WTC11 (cell line): ENCODE measurements at regions not wholly inside any gene's neighbourhood (a gene's known extent, or its start where the extent isn't known, plus 50 kb on each side); places are given as distances from the start of the nearest gene placed in this dataset.

Experiments used
- ATAC-seq: fragments of 200-7000 bp; cut with Tn5 transposase; 2 replicates; pipeline ENCODE4 v1.10.0; 2021; ENCODE audit warnings: mild to moderate bottlenecking, moderate library complexity
- CTCF ChIA-PET: fragments of 300-600 bp; sonication (Branson Sonifier 250); formaldehyde crosslinking; loops from one replicate; lab custom pipeline; 2021; ENCODE audit warnings: antibody characterized with exemption; lab: Charles Lee
- POLR2A ChIA-PET: fragments of 350-600 bp; sonication (Branson Sonifier 250); formaldehyde crosslinking; loops from one replicate; lab custom pipeline; 2021; ENCODE audit warnings: antibody characterized with exemption; lab: Charles Lee
- DNase-seq: peaks from one replicate; pipeline ENCODE4 v3.0.0; 2021; ENCODE audit warnings: low spot score
- H3K27ac Mint-ChIP-seq: 2 replicates; pipeline ENCODE4 v1.8.0; 2021; ENCODE audit warnings: mixed read lengths
- H3K27me3 Mint-ChIP-seq: 2 replicates; pipeline ENCODE4 v1.8.0; 2021; ENCODE audit warnings: low read depth, mild to moderate bottlenecking, moderate library complexity, mixed read lengths
- H3K36me3 Mint-ChIP-seq: 2 replicates; pipeline ENCODE4 v1.8.0; 2021; ENCODE audit warnings: mixed read lengths
- H3K4me1 Mint-ChIP-seq: 2 replicates; pipeline ENCODE4 v1.8.0; 2022; ENCODE audit warnings: mixed read lengths
- H3K4me3 Mint-ChIP-seq: 2 replicates; pipeline ENCODE4 v1.8.0; 2021; ENCODE audit warnings: mild to moderate bottlenecking, moderate library complexity, mixed read lengths
- H3K9me3 Mint-ChIP-seq: 2 replicates; pipeline ENCODE4 v1.8.0; 2021; ENCODE audit warnings: mixed read lengths
- ATF2 ChIP-seq: sonication (generic); formaldehyde crosslinking; IDR thresholded peaks from 2 replicates; pipeline ENCODE4 v1.8.1; 2022; ENCODE audit warnings: low read depth, missing genetic modification reagents, borderline replicate concordance
- CREM ChIP-seq: sonication (generic); formaldehyde crosslinking; IDR thresholded peaks from 2 replicates; pipeline ENCODE4 v1.8.1; 2022; ENCODE audit warnings: mild to moderate bottlenecking, missing genetic modification reagents, moderate library complexity
- GABPB1 ChIP-seq: sonication (generic); formaldehyde crosslinking; IDR thresholded peaks from 2 replicates; pipeline ENCODE4 v1.8.1; 2023; ENCODE audit warnings: mild to moderate bottlenecking, missing genetic modification reagents
- IRF2 ChIP-seq: sonication (generic); formaldehyde crosslinking; IDR thresholded peaks from 2 replicates; pipeline ENCODE4 v1.8.0; 2022; ENCODE audit warnings: low read depth, missing genetic modification reagents, borderline replicate concordance
- MXD4 ChIP-seq: fragments of 250-450 bp; sonication (Bioruptor Pico); IDR thresholded peaks from 2 replicates; pipeline ENCODE4 v1.8.0; 2021; ENCODE audit warnings: mild to moderate bottlenecking, moderate library complexity, borderline replicate concordance
- MYBL2 ChIP-seq: sonication (generic); formaldehyde crosslinking; IDR thresholded peaks from 2 replicates; pipeline ENCODE4 v1.8.1; 2023; ENCODE audit warnings: mild to moderate bottlenecking, moderate library complexity, missing genetic modification reagents
- NFE2L1 ChIP-seq: sonication (generic); formaldehyde crosslinking; IDR thresholded peaks from 2 replicates; pipeline ENCODE4 v1.8.1; 2023; ENCODE audit warnings: missing genetic modification reagents
- OVOL2 ChIP-seq: fragments of 250-450 bp; sonication (Bioruptor Pico); IDR thresholded peaks from 2 replicates; pipeline ENCODE4 v1.9.0; 2021; ENCODE audit warnings: mild to moderate bottlenecking, borderline replicate concordance
- PRRX2 ChIP-seq: fragments of 250-450 bp; sonication (Bioruptor Pico); IDR thresholded peaks from 2 replicates; pipeline ENCODE4 v1.8.0; 2021; ENCODE audit warnings: mild to moderate bottlenecking
- SMAD3 ChIP-seq: sonication (generic); formaldehyde crosslinking; IDR thresholded peaks from 2 replicates; pipeline ENCODE4 v1.8.0; 2022; ENCODE audit warnings: missing genetic modification reagents, mild to moderate bottlenecking, borderline replicate concordance
- SMAD4 ChIP-seq: sonication (generic); formaldehyde crosslinking; IDR thresholded peaks from 2 replicates; pipeline ENCODE4 v1.8.0; 2022; ENCODE audit warnings: mild to moderate bottlenecking, missing genetic modification reagents
- SOX15 ChIP-seq: fragments of 250-450 bp; sonication (Bioruptor Pico); IDR thresholded peaks from 2 replicates; pipeline ENCODE4 v1.9.0; 2021; ENCODE audit warnings: mild to moderate bottlenecking
- TEAD1 ChIP-seq: sonication (generic); formaldehyde crosslinking; IDR thresholded peaks from 2 replicates; pipeline ENCODE4 v1.8.0; 2022; ENCODE audit warnings: mild to moderate bottlenecking, missing genetic modification reagents
- TEAD4 ChIP-seq: sonication (generic); formaldehyde crosslinking; IDR thresholded peaks from 2 replicates; pipeline ENCODE4 v1.8.0; 2022; ENCODE audit warnings: mild to moderate bottlenecking, missing genetic modification reagents
- USF1 ChIP-seq: sonication (generic); formaldehyde crosslinking; IDR thresholded peaks from 2 replicates; pipeline ENCODE4 v1.8.0; 2022; ENCODE audit warnings: mild to moderate bottlenecking, missing genetic modification reagents
- ZBTB21 ChIP-seq: sonication (generic); formaldehyde crosslinking; IDR thresholded peaks from 2 replicates; pipeline ENCODE4 v1.8.1; 2023; ENCODE audit warnings: mild to moderate bottlenecking, missing genetic modification reagents, borderline replicate concordance
- ZBTB43 ChIP-seq: sonication (generic); formaldehyde crosslinking; IDR thresholded peaks from 2 replicates; pipeline ENCODE4 v1.8.1; 2023; ENCODE audit warnings: mild to moderate bottlenecking, missing genetic modification reagents
- ZNF423 ChIP-seq: fragments of 250-450 bp; sonication (Bioruptor Pico); IDR thresholded peaks from 2 replicates; pipeline ENCODE4 v2.1.2; 2022; ENCODE audit warnings: mild to moderate bottlenecking, moderate library complexity
- TF ChIP-seq, protein P1 (sequence below): fragments of 250-450 bp; sonication (Bioruptor Pico); IDR thresholded peaks from 2 replicates; pipeline ENCODE4 v1.9.0; 2021; ENCODE audit warnings: moderate library complexity, mild to moderate bottlenecking, inconsistent platforms, borderline replicate concordance
- TF ChIP-seq, protein P2 (sequence below): sonication (generic); formaldehyde crosslinking; IDR thresholded peaks from 2 replicates; pipeline ENCODE4 v1.8.1; 2023; ENCODE audit warnings: mild to moderate bottlenecking, missing genetic modification reagents, moderate library complexity
- TF ChIP-seq, protein P3 (sequence below): sonication (generic); formaldehyde crosslinking; IDR thresholded peaks from 2 replicates; pipeline ENCODE4 v1.8.0; 2022; ENCODE audit warnings: missing genetic modification reagents
- TF ChIP-seq, protein P4 (sequence below): sonication (generic); formaldehyde crosslinking; IDR thresholded peaks from 2 replicates; pipeline ENCODE4 v1.8.1; 2023; ENCODE audit warnings: mild to moderate bottlenecking, missing genetic modification reagents, moderate library complexity

GRCh38 chr12:115267891-115268290, 583.9 kb upstream of the TBX3 start:
- Mint-ChIP-seq H3K27ac (no peak overlapping the region), H3K9me3 (no peaks in the 10 kb centered on the region), H3K4me1 (no peaks in the 10 kb centered on the region), H3K27me3 (no peaks in the 10 kb centered on the region), H3K36me3 (no peaks in the 10 kb centered on the region), H3K4me3 (no peak overlapping the region)
- POLR2A ChIA-PET = no interaction called here
- CTCF ChIA-PET = no interaction called here
- DNase-seq = no peak
- no peak for ATAC-seq
- TF ChIP-seq ZBTB43 = no peak
- TF ChIP-seq USF1 = no peak
- TF ChIP-seq CREM (CRISPR knock-in tag) = no peak
- TF ChIP-seq ZNF423 (CRISPR knock-in tag) = no peak
- TF ChIP-seq MXD4 (CRISPR knock-in tag) = no peak
- TF ChIP-seq SOX15 (CRISPR knock-in tag) = no peak
- TF ChIP-seq ZBTB21 (CRISPR knock-in tag) = no peak
- TF ChIP-seq, protein P1, sequence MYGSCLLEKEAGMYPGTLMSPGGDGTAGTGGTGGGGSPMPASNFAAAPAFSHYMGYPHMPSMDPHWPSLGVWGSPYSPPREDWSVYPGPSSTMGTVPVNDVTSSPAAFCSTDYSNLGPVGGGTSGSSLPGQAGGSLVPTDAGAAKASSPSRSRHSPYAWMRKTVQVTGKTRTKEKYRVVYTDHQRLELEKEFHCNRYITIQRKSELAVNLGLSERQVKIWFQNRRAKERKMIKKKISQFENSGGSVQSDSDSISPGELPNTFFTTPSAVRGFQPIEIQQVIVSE (CRISPR knock-in tag) = no peak
- no peak for TF ChIP-seq ATF2 (CRISPR knock-in tag)
- no peak for TF ChIP-seq SMAD3 (CRISPR knock-in tag)
- no peak for TF ChIP-seq TEAD4 (CRISPR knock-in tag)
- no peak for TF ChIP-seq TEAD1 (CRISPR knock-in tag)
- no peak for TF ChIP-seq SMAD4
- TF ChIP-seq NFE2L1 (CRISPR knock-in tag) = no peak
- TF ChIP-seq GABPB1 (CRISPR knock-in tag) = no peak
- no peak for TF ChIP-seq OVOL2 (CRISPR knock-in tag)
- TF ChIP-seq, protein P2, sequence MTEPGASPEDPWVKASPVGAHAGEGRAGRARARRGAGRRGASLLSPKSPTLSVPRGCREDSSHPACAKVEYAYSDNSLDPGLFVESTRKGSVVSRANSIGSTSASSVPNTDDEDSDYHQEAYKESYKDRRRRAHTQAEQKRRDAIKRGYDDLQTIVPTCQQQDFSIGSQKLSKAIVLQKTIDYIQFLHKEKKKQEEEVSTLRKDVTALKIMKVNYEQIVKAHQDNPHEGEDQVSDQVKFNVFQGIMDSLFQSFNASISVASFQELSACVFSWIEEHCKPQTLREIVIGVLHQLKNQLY (CRISPR knock-in tag) = no peak

DNA sequence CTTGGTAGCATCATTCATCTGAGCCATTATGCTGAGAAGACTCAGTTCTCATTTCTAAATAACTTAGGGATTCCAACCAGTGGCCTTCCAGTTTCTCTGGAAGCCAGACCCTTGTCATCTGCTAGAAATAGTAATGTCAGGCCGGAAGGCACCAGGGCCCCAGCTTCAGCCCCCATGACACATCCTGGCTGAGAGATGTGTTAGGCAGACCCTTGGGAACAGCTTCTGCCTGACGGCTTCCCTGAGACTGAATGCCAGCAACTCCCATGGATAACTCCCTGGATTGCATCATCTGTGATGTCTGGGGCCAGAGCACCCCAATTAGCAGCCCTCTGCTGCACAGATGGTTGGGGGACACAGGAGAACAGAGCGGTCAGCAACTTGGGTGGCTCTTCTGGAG, 583.5 kb upstream of the TBX3 start:
- TF ChIP-seq, protein P3, sequence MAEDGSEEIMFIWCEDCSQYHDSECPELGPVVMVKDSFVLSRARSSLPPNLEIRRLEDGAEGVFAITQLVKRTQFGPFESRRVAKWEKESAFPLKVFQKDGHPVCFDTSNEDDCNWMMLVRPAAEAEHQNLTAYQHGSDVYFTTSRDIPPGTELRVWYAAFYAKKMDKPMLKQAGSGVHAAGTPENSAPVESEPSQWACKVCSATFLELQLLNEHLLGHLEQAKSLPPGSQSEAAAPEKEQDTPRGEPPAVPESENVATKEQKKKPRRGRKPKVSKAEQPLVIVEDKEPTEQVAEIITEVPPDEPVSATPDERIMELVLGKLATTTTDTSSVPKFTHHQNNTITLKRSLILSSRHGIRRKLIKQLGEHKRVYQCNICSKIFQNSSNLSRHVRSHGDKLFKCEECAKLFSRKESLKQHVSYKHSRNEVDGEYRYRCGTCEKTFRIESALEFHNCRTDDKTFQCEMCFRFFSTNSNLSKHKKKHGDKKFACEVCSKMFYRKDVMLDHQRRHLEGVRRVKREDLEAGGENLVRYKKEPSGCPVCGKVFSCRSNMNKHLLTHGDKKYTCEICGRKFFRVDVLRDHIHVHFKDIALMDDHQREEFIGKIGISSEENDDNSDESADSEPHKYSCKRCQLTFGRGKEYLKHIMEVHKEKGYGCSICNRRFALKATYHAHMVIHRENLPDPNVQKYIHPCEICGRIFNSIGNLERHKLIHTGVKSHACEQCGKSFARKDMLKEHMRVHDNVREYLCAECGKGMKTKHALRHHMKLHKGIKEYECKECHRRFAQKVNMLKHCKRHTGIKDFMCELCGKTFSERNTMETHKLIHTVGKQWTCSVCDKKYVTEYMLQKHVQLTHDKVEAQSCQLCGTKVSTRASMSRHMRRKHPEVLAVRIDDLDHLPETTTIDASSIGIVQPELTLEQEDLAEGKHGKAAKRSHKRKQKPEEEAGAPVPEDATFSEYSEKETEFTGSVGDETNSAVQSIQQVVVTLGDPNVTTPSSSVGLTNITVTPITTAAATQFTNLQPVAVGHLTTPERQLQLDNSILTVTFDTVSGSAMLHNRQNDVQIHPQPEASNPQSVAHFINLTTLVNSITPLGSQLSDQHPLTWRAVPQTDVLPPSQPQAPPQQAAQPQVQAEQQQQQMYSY = no peak
- TF ChIP-seq MYBL2 (no peak), PRRX2 (CRISPR knock-in tag) (no peak), IRF2 (CRISPR knock-in tag) (no peak), TEAD4 (CRISPR knock-in tag) (no peak), SOX15 (CRISPR knock-in tag) (no peak), CREM (CRISPR knock-in tag) (no peak)
- TF ChIP-seq, protein P4, sequence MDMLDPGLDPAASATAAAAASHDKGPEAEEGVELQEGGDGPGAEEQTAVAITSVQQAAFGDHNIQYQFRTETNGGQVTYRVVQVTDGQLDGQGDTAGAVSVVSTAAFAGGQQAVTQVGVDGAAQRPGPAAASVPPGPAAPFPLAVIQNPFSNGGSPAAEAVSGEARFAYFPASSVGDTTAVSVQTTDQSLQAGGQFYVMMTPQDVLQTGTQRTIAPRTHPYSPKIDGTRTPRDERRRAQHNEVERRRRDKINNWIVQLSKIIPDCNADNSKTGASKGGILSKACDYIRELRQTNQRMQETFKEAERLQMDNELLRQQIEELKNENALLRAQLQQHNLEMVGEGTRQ (CRISPR knock-in tag) = no peak
- ChIA-PET CTCF (no interaction called here), POLR2A (no interaction called here)
- Mint-ChIP-seq H3K4me1 (no peaks in the 10 kb centered on the region), H3K4me3 (no peak overlapping the region), H3K36me3 (no peaks in the 10 kb centered on the region), H3K9me3 (no peaks in the 10 kb centered on the region), H3K27me3 (no peaks in the 10 kb centered on the region), H3K27ac (no peak overlapping the region)
- DNase-seq (no peak), ATAC-seq (no peak)
